ENCODE measurements at regions not wholly inside any gene's neighbourhood (a gene's known extent, or its start where the extent isn't known, plus 50 kb on each side); places are given as distances from the start of the nearest gene placed in this dataset.

DNA sequence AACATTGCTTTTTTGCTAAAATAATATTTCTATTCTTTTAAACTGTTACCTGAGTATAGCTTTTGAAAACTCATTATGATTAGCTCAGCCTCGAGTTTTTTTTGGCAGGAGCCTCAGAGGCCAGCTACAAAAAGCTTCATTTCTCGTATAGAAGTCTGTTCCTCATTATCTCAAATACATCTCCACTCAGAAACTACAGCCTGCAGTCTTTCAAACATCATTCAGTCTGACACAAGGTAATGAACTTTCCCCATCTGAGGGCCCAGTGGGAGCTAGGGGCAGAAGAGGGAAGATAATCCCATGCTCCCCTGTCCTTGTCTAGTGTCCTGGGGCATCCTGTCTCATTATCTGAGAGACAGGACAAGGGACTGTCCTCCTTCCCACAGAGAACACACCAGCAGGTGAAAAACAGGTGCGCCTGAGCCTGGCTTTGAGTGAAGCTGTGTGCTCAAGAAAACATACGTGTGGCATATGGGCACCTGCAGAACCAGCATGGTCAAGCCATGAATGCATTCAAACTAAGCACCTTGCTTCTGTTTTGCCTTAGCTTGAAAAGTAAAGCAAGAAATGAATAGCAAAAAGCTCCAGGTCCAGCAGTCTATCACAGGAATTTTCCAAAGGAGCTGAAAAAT, 247.5 kb downstream of the MREG start:
- DNase-seq: no peak

DNA sequence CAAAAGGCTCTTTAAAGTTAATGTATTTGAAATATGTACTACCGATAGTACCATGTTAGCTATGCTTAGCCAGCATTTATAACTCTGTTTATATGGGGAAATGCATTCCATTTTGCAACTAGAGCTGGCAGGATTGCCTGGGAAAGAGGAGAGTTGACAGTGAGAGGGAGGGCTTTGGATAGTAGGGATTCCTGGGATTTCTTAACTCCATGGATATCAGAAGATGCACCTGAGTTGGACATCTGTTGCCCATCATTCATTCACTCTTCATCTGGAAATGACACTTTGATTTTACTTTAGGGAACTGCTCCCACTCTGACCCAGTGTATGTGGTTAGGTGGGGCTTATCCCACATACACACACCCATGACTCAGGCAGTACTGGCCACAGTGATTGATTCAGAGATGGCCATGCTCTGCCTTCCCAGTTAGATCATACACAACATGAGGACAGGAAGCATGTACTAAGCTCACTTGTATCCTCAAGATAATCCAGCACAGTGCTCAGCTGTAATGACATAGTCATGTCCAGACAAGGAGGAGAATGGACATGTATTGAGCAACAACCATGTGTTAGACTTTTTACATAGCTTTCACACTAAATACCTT, 248.8 kb downstream of the MREG start:
- DNase-seq: peak; percentile 51

- no peak for DNase-seq
Measured at GRCh38 chr2:215760557-215760956, 252.8 kb downstream of the MREG start.

DNA sequence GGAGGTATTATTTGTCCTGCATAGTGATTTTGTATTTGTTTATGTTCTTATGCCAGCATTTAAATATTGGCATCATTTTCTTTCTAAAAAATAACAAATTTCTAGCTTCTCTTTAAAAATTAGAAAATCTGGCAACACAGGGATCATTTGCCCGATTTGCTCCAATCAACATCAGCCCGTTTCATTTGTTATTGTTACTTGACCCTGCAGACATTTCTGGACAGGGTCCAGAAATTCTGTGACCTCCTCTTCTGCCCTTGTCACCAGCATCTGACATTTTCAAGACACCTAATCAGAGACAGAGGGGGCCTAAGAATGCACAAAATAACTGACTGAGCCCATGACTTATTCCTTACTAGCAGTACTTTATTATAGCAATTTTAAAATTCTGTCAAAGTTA, 253.3 kb downstream of the MREG start:
- DNase-seq: no peak

DNA sequence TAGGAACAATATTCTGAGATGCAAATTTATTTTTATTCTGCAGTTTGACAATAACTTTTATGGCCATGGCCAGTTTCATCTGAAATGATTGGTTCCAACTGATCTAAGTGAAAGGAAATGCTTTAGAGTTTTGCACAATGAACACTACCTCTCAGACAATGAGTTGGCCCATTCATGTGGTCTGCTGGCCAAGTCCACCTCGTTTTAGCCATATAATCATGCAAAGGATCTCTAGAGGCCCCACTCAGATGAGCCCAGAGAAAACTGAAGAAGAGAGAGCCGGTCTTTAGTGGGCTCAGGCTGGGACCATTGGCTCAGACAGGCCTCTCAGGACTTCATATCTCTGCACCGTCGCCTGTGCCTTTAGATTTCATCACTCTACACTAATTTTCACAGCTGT, 254.7 kb downstream of the MREG start:
- no peak for DNase-seq

- DNase-seq: no peak
Measured at GRCh38 chr2:215756346-215756730, 257.0 kb downstream of the MREG start.

DNA sequence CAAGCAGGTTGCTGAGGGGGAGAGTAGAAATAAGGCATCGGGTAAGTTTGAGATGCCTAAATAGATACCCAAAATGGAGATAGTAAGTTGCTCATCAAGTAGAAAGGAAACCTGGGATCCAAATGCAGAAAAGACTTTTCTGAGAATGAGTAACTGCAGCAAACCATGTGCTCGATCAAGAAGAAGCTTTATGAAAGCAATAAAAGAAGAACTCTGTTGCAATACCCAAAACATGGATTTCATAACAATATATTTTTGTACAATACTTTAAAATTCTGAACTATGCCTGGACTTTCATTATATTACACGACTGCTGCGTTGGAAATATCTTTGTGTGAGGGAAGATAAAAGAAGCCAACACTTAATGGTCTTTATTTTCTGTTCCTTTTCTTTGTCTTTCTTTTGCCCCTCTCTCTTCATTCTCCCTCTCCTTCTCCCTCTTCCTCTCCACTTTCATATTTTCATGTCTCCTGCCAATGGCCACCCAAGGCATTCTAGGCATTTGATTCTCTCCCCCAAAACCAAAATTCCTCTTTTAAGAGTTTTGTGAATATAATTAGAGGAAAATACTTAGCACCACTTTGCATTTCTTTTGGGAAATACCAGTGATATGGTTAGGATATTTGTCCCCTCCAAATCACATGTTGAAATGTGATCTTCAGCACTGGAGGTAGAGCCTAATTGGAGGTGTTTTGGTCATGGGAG, 257.6 kb downstream of the MREG start:
- no peak for DNase-seq

DNA sequence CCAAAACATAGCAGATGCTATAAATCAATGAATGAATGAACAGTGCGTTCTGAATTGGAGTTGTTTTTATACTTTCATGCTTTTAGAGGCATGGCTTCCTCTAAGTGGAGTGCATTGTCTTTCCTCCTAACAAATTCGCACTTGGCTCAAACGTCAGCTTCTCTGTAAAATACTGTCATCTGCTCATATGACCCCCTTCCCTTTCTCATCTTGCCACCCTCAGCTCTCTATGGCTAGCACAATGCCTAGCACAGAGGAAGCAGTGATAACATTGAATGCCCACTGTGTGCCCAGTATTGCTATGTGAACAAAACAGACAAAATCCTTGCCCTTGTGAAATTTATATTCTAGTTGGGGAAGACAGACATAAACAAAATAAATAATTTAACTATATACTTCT, 258.8 kb downstream of the MREG start:
- DNase-seq: no peak

DNA sequence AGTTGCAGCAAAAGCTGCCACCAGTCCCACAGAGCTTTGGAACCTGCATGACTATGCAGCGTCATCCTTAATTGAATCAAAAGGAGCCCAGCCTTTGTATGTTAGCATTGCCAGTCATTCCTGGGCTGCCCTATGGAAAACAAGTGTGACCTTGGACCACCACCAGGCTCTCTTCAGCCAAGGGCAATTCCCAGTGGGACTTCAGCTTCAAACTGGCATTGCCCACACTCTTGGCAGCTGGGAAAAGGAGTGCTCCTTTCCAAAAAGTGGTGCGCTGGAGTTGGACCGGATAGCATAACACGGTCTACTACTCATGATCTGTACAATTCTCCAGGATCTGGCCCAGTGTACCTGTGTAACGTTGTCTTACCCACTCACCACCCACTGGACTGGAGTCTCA, 259.5 kb downstream of the MREG start:
- no peak for DNase-seq

GRCh38 chr2:215752991-215753390, 260.4 kb downstream of the MREG start:
- no peak for DNase-seq

GRCh38 chr2:215752436-215752835, 260.9 kb downstream of the MREG start:
- DNase-seq: no peak

GRCh38 chr2:215751911-215752272, 261.5 kb downstream of the MREG start:
- no peak for DNase-seq

DNA sequence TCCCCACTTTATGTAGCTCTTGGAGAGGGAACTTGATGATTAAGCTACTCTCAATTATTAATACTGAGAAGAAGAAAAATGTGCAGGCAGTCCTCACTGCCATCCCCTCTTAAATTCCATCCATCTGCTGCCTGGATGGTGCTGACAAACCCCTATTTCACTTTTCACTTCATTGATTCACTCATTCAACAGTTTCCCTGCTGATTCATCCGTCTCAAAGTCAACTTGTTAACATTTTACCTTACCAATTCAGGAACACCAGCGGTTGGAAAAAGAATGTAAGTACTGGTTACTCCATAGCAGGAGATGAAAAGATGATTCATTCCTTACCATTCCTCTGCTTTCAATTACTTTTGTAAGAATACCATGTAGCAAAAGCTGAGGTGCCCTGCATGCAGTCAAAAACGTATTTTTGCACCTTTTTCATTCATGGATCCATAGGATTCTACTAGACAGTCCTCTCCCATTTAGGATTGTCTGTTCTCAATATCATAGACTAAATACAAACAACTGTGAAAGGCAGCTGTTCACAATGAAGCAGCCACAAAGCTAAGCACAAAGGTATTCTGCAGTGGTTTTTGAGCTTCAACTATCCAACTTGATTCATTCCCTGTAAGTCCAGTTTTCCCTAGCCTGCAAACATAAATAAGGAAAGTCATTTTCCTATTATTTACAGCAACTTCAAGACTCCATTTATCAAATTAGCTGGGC, 262.0 kb downstream of the MREG start:
- no peak for DNase-seq

DNA sequence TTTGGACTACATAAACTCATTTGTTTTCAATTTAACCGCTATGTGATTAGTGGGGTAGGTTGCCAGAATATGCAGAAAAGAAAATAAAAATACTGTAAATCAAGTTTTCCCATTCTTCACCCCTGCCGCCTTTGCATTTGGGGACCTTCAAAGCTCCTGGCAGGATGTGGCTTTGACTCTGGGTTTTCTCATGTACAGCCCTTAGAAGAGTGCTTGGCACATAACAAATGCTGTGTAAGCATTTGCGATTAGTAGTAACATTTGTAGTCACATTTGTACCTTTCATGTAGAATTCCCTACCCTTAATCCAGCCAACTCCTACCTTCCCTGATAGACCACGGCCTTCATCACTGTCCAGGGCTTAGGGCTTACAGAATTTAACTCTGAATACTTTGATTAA, 262.6 kb downstream of the MREG start:
- DNase-seq: no peak

- no peak for DNase-seq
Measured at GRCh38 chr2:215749092-215749957, 264.0 kb downstream of the MREG start.

GRCh38 chr2:215748446-215748845, 264.9 kb downstream of the MREG start:
- DNase-seq: no peak

DNA sequence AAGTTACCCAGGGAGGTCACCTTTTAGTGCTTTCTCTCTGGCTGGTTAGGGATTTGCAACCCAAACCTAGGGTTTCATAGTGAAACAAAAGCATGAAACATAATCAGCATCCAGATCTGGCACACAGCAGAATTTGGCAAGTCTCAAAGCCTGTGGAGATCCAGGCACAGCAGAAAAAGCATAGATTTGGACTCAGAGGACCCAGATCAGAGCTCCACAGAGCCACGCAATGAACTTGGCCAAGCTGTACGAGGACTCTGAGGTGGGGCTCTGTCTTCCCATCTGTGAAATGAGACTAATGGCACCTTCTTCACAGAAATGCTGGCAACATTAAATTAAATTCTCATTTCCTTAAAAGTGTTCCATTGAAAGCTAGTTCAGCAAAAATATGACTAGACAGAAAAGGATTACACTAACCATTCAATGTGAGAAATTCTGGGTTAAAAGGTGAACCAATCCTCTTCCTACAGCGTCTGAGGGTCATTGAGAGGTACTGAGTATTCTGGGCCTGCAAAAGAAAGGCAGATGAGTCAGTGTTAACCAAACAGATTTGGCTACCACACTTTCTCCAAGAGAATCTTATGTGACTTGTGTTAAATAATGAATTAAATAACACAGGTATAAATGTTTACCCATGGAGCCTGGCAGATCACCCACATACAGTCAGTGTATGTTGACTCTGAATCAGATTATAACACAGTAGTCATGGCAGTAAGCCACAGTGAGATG, 266.3 kb downstream of the MREG start:
- DNase-seq: no peak

GRCh38 chr2:215746226-215746886, 267.0 kb downstream of the MREG start:
- DNase-seq: no peak

DNA sequence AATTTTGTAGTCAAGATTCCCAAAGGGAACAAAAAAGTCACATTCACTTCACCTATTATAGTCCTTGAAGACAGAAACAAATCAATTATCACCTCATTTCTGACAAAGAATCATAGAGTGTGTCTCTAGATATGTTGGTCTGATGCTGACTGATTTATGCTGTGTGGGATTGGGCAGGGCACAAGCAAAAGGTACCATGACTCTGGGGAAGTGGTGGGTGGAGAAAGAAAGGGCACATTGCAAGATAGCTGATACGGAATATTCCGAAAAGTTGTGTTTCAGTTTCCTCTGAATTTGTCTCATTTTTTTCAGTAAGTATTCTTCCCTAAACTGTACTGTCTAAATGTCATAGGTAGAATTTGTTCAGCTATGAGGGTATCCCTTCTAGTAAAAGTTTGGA, 268.0 kb downstream of the MREG start:
- DNase-seq: no peak

DNA sequence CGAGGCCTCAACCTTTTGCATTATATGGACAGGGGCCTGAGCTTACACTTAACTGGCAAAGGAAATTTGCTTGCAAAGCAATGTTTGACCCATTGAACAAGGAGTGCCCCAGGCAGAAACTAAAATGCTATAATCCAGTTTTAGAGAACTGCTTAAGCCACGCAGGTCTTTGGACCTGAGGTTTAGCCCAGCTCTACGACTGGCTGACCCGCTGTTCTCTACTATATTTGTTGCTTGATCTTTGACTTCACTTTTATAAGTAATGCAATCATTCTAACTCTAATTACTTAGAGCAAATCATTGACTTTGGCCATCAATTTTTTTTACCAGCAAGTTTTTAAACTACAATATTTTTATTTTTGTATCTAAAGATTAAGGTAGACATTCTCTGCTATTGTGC, 268.8 kb downstream of the MREG start:
- DNase-seq: no peak

GRCh38 chr2:215743066-215743465, 270.3 kb downstream of the MREG start:
- DNase-seq: no peak

DNA sequence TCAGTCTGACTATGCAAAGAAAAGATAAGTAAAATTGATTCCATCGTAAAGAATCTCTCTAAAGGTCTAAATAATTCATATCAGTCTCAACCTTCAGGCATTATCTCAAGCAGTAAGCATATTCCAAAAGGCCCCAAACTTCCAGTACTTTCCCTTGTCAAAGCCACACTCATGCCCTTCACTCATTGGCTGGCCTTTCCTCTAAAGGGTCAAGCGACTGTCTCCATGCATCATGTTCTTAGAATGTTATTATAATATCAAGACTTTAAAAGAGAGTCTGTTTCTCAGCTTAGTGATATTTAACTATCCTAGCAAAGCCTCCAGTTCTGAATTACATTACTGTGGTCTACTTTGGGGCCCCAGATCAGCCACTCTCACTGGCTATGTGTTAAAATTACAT, 271.3 kb downstream of the MREG start:
- DNase-seq: no peak

All from hematopoietic multipotent progenitor cell treated with erythropoietin and hydrocortisone succinate and interleukin-3 and kit ligand, for 6 days (in vitro differentiated cells).